Progenitor cell of endocrine pancreas (in vitro differentiated cells): ENCODE measurements at regions not wholly inside any gene's neighbourhood (a gene's known extent, or its start where the extent isn't known, plus 50 kb on each side); places are given as distances from the start of the nearest gene placed in this dataset.
A peak's percentile ranks its signal among the peaks of the same experiment; 100 is the strongest.

Experiments
- DNase-seq: peaks from one replicate; pipeline ENCODE4 v3.0.0; 2021; ENCODE audit warnings: low spot score; ENCODE audit not compliant: unreplicated experiment
- H3K27ac Mint-ChIP-seq: 2 replicates; pipeline ENCODE4 v1.8.0; 2021; ENCODE audit warnings: mild to moderate bottlenecking, moderate library complexity, mixed read lengths
- H3K27me3 Mint-ChIP-seq: 2 replicates; pipeline ENCODE4 v1.8.0; 2021; ENCODE audit warnings: mixed read lengths
- H3K36me3 Mint-ChIP-seq: 2 replicates; pipeline ENCODE4 v1.8.0; 2022; ENCODE audit warnings: mixed read lengths; ENCODE audit not compliant: insufficient read depth
- H3K4me1 Mint-ChIP-seq: 2 replicates; pipeline ENCODE4 v1.8.0; 2021; ENCODE audit warnings: low read depth, mixed read lengths
- H3K4me3 Mint-ChIP-seq: 2 replicates; pipeline ENCODE4 v1.8.0; 2021; ENCODE audit warnings: low read depth, mild to moderate bottlenecking, moderate library complexity, mixed read lengths
- H3K9me3 Mint-ChIP-seq: 2 replicates; pipeline ENCODE4 v1.8.0; 2021; ENCODE audit warnings: low read depth, mixed read lengths
- TF ChIP-seq, protein P1 (sequence below): fragments of 200-600 bp; sonication (generic); IDR thresholded peaks from one replicate; pipeline ENCODE4 v1.5.0; 2021; ENCODE audit warnings: antibody characterized with exemption, mild to moderate bottlenecking; ENCODE audit not compliant: unreplicated experiment

DNA sequence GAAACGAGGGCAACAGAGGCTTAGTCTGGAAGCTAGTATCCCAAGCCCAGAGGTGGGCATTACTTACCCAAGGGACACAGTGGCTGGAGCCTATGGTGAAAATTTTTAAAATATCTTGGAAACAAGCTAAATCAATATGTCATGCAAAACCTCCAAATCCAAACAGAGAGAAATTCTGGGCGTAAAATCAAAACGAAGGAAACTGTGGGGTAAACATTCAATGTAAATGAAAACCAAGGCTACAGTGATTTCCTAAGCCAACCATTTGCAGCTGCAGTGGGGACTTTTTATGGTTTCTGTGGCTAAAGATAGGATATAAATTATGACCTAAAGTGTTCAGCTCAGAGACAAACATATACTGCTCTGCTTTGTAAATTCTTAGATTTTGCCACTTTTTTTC is 507.7 kb upstream of the DIAPH2 start:
- TF ChIP-seq, protein P1, sequence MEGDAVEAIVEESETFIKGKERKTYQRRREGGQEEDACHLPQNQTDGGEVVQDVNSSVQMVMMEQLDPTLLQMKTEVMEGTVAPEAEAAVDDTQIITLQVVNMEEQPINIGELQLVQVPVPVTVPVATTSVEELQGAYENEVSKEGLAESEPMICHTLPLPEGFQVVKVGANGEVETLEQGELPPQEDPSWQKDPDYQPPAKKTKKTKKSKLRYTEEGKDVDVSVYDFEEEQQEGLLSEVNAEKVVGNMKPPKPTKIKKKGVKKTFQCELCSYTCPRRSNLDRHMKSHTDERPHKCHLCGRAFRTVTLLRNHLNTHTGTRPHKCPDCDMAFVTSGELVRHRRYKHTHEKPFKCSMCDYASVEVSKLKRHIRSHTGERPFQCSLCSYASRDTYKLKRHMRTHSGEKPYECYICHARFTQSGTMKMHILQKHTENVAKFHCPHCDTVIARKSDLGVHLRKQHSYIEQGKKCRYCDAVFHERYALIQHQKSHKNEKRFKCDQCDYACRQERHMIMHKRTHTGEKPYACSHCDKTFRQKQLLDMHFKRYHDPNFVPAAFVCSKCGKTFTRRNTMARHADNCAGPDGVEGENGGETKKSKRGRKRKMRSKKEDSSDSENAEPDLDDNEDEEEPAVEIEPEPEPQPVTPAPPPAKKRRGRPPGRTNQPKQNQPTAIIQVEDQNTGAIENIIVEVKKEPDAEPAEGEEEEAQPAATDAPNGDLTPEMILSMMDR: no peak
- Mint-ChIP-seq H3K27ac (no peak overlapping the region), H3K9me3 (no peaks in the 10 kb centered on the region), H3K27me3 (no peaks in the 10 kb centered on the region), H3K36me3 (no peaks in the 10 kb centered on the region), H3K4me3 (no peak overlapping the region), H3K4me1 (peaks cover 4% of the 10 kb centered on the region)
- DNase-seq: no peak

DNA sequence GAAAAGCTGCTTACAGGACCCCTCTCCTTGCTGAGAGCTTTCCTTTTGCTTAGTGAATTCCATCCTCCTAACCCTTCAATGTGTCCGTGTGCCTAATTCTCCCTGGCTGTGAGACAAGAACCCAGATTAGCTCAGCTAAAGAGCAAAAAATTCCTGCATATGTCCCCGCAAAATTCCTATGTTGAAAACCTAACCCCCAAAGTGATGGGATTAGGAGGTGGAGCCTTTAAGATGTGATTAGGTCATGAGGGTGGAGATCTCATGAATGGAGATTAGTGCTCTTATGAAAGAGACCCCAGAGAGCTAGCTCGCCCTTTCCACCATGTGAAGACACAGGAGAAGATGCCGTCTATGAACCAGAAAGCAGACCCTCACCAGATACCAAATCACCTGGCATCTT is 503.0 kb upstream of the DIAPH2 start:
- H3K4me3 Mint-ChIP-seq: no peak overlapping the region
- no peaks in the 10 kb centered on the region for H3K9me3 Mint-ChIP-seq
- H3K27me3 Mint-ChIP-seq: no peaks in the 10 kb centered on the region
- H3K36me3 Mint-ChIP-seq: no peaks in the 10 kb centered on the region
- TF ChIP-seq, protein P1: no peak
- peaks cover 8% of the 10 kb centered on the region for H3K4me1 Mint-ChIP-seq
- no peak overlapping the region for H3K27ac Mint-ChIP-seq
- DNase-seq: no peak

DNA sequence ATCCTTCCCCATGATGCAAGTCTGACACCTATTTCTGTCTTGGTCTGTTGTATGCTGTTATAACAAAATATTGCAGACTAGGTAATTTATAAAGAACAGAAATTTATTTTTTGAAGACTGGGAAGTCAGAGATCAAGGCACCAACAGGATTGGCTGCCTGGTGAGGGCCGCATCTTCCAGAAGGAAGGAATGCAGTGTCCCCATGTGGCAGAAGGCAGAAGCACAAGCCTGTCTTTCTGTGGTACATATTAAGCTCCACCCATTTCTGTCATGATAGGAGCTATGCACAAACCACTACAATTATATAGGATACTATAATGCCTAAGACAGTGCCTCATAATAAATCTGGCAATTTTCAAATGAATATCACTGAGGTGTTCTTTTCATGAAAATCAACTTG is 502.3 kb upstream of the DIAPH2 start:
- Mint-ChIP-seq H3K36me3 (no peaks in the 10 kb centered on the region), H3K4me3 (no peak overlapping the region), H3K27ac (no peak overlapping the region), H3K4me1 (peaks cover 8% of the 10 kb centered on the region), H3K27me3 (no peaks in the 10 kb centered on the region), H3K9me3 (no peaks in the 10 kb centered on the region)
- TF ChIP-seq, protein P1: peak; percentile 56
- DNase-seq: no peak

GRCh38 chrX:96183391-96183790 is 501.3 kb upstream of the DIAPH2 start:
- H3K27me3 Mint-ChIP-seq: no peaks in the 10 kb centered on the region
- peaks cover 8% of the 10 kb centered on the region for H3K4me1 Mint-ChIP-seq
- no peak overlapping the region for H3K4me3 Mint-ChIP-seq
- TF ChIP-seq, protein P1: no peak
- no peak overlapping the region for H3K27ac Mint-ChIP-seq
- no peaks in the 10 kb centered on the region for H3K9me3 Mint-ChIP-seq
- no peak for DNase-seq
- H3K36me3 Mint-ChIP-seq: no peaks in the 10 kb centered on the region

GRCh38 chrX:96183843-96184242 is 500.8 kb upstream of the DIAPH2 start:
- Mint-ChIP-seq H3K4me1 (peaks cover 8% of the 10 kb centered on the region), H3K4me3 (no peak overlapping the region), H3K27me3 (no peaks in the 10 kb centered on the region), H3K9me3 (no peaks in the 10 kb centered on the region), H3K36me3 (no peaks in the 10 kb centered on the region), H3K27ac (no peak overlapping the region)
- DNase-seq: no peak
- TF ChIP-seq, protein P1: peak; percentile 37
